ENCODE measurements at regions not wholly inside any gene's neighbourhood (a gene's known extent, or its start where the extent isn't known, plus 50 kb on each side); places are given as distances from the start of the nearest gene placed in this dataset.

GRCh38 chr13:107324416-107325204 lies 756.7 kb upstream of the ARGLU1 start:
- Mint-ChIP-seq H3K27ac (no peak overlapping the region), H3K36me3 (no peaks in the 10 kb centered on the region), H3K27me3 (ENCODE audit: low read depth) (no peaks in the 10 kb centered on the region), H3K4me3 (no peak overlapping the region), H3K9me3 (no peaks in the 10 kb centered on the region), H3K4me1 (no peaks in the 10 kb centered on the region)
- no peak for DNase-seq (ENCODE audit: low spot score in 2 of 2, unreplicated experiment in 2 of 2)
- TF ChIP-seq CTCF (IDR thresholded peaks at IDR 0.05; ENCODE audit: unreplicated experiment) = no peak

GRCh38 chr13:107322228-107322627 lies 754.3 kb upstream of the ARGLU1 start:
- TF ChIP-seq CTCF (IDR thresholded peaks at IDR 0.05; ENCODE audit: unreplicated experiment) = no peak
- DNase-seq (ENCODE audit: low spot score in 2 of 2, unreplicated experiment in 2 of 2) = no peak
- Mint-ChIP-seq H3K27me3 (ENCODE audit: low read depth) (peaks cover 1% of the 10 kb centered on the region), H3K9me3 (no peaks in the 10 kb centered on the region), H3K4me3 (no peak overlapping the region), H3K36me3 (no peaks in the 10 kb centered on the region), H3K4me1 (no peaks in the 10 kb centered on the region), H3K27ac (no peak overlapping the region)

- Mint-ChIP-seq H3K4me1 (no peaks in the 10 kb centered on the region), H3K9me3 (no peaks in the 10 kb centered on the region), H3K36me3 (no peaks in the 10 kb centered on the region), H3K4me3 (no peak overlapping the region), H3K27ac (no peak overlapping the region), H3K27me3 (ENCODE audit: low read depth) (no peaks in the 10 kb centered on the region)
- DNase-seq (ENCODE audit: low spot score in 2 of 2, unreplicated experiment in 2 of 2) = no peak
- TF ChIP-seq CTCF (IDR thresholded peaks at IDR 0.05; ENCODE audit: unreplicated experiment) = no peak
These were observed 737.2 kb upstream of the ARGLU1 start for GRCh38 chr13:107305178-107305577.

GRCh38 chr13:107301724-107302374 lies 733.9 kb upstream of the ARGLU1 start:
- H3K4me1 Mint-ChIP-seq = no peaks in the 10 kb centered on the region
- DNase-seq (ENCODE audit: low spot score in 2 of 2, unreplicated experiment in 2 of 2) = no peak
- H3K27me3 Mint-ChIP-seq (ENCODE audit: low read depth) = no peaks in the 10 kb centered on the region
- no peaks in the 10 kb centered on the region for H3K36me3 Mint-ChIP-seq
- H3K27ac Mint-ChIP-seq = no peak overlapping the region
- TF ChIP-seq CTCF (IDR thresholded peaks at IDR 0.05; ENCODE audit: unreplicated experiment) = no peak
- no peaks in the 10 kb centered on the region for H3K9me3 Mint-ChIP-seq
- H3K4me3 Mint-ChIP-seq = no peak overlapping the region

GRCh38 chr13:107299717-107300116 lies 731.8 kb upstream of the ARGLU1 start:
- DNase-seq (ENCODE audit: low spot score in 2 of 2, unreplicated experiment in 2 of 2) = no peak
- Mint-ChIP-seq H3K36me3 (no peaks in the 10 kb centered on the region), H3K27me3 (ENCODE audit: low read depth) (no peaks in the 10 kb centered on the region), H3K4me1 (no peaks in the 10 kb centered on the region), H3K4me3 (no peak overlapping the region), H3K27ac (no peak overlapping the region), H3K9me3 (no peaks in the 10 kb centered on the region)
- TF ChIP-seq CTCF (IDR thresholded peaks at IDR 0.05; ENCODE audit: unreplicated experiment) = no peak
